ENCODE measurements at regions not wholly inside any gene's neighbourhood (a gene's known extent, or its start where the extent isn't known, plus 50 kb on each side); places are given as distances from the start of the nearest gene placed in this dataset.

GRCh38 chr1:239739919-239740318 is 351.8 kb upstream of the FMN2 start:
- TF ChIP-seq CTCF (conservative IDR thresholded peaks at IDR 0.05; ENCODE audit: low read depth, low read length) (no peak), EZH2 (IDR thresholded peaks at IDR 0.05; ENCODE audit: low read length, unreplicated experiment) (no peak), EZH2phosphoT487 (IDR thresholded peaks at IDR 0.05; ENCODE audit: borderline replicate concordance, low read length) (no peak)

All from PC-3 (cell line).